GM21381 (cell line): ENCODE measurements at regions not wholly inside any gene's neighbourhood (a gene's known extent, or its start where the extent isn't known, plus 50 kb on each side); places are given as distances from the start of the nearest gene placed in this dataset.

Experiments used
- ATAC-seq: cut with Tn5 transposase; IDR thresholded peaks from one replicate; pipeline ENCODE4 v1.9.1; 2021; ENCODE audit warnings: mild to moderate bottlenecking, moderate library complexity; ENCODE audit not compliant: unreplicated experiment

GRCh38 chr16:85971902-85972638 is 73.1 kb downstream of the IRF8 start:
- ATAC-seq, result no peak

- ATAC-seq, result no peak
These were observed 75.7 kb downstream of the IRF8 start for GRCh38 chr16:85974428-85975375.

- ATAC-seq, result no peak
These were observed 76.6 kb downstream of the IRF8 start for GRCh38 chr16:85975451-85975981.

GRCh38 chr16:85978291-85978775 is 79.4 kb downstream of the IRF8 start:
- no peak for ATAC-seq

GRCh38 chr16:85978976-85979375 is 80.0 kb downstream of the IRF8 start:
- no peak for ATAC-seq

GRCh38 chr16:85979605-85980004 is 80.6 kb downstream of the IRF8 start:
- no peak for ATAC-seq

- no peak for ATAC-seq
These were observed 81.7 kb downstream of the IRF8 start for GRCh38 chr16:85980686-85981085.

- no peak for ATAC-seq
These were observed 83.0 kb downstream of the IRF8 start for GRCh38 chr16:85981826-85982562.

GRCh38 chr16:85982563-85982939 is 83.6 kb downstream of the IRF8 start:
- ATAC-seq, result no peak

GRCh38 chr16:85983064-85983463 is 84.1 kb downstream of the IRF8 start:
- no peak for ATAC-seq

GRCh38 chr16:85983606-85984230 is 84.8 kb downstream of the IRF8 start:
- no peak for ATAC-seq

- no peak for ATAC-seq
These were observed 85.4 kb downstream of the IRF8 start for GRCh38 chr16:85984231-85984880.

GRCh38 chr16:85984947-85985451 is 86.0 kb downstream of the IRF8 start:
- no peak for ATAC-seq

- ATAC-seq, result no peak
These were observed 88.2 kb downstream of the IRF8 start for GRCh38 chr16:85986931-85987749.

GRCh38 chr16:85987750-85988078 is 88.8 kb downstream of the IRF8 start:
- no peak for ATAC-seq

GRCh38 chr16:85988306-85988705 is 89.3 kb downstream of the IRF8 start:
- ATAC-seq, result no peak

GRCh38 chr16:85988723-85989313 is 89.9 kb downstream of the IRF8 start:
- peak; percentile 51 for ATAC-seq

- no peak for ATAC-seq
These were observed 90.4 kb downstream of the IRF8 start for GRCh38 chr16:85989376-85989775.
